ENCODE measurements at regions not wholly inside any gene's neighbourhood (a gene's known extent, or its start where the extent isn't known, plus 50 kb on each side); places are given as distances from the start of the nearest gene placed in this dataset.

- Mint-ChIP-seq H3K27me3 (no peaks in the 10 kb centered on the region), H3K36me3 (no peaks in the 10 kb centered on the region), H3K9me3 (peaks cover 0 to 6% (median 0%) of the 10 kb centered on the region in 9 donors), H3K27ac (no peak overlapping the region), H3K4me3 (no peak overlapping the region), H3K4me1 (no peaks in the 10 kb centered on the region)
- POLR2A ChIA-PET, result no interaction called here
- DNase-seq, result no peak
- no peak for ATAC-seq
Observed at GRCh38 chr3:83524901-83525300, 1433.9 kb upstream of the CADM2 start.

GRCh38 chr3:83559082-83559481 is 1399.7 kb upstream of the CADM2 start:
- peaks cover 3 to 33% (median 18%) of the 10 kb centered on the region in 9 donors for H3K9me3 Mint-ChIP-seq
- ATAC-seq (no peak), DNase-seq (no peak)
- POLR2A ChIA-PET, result no interaction called here
- no peaks in the 10 kb centered on the region for H3K4me1 Mint-ChIP-seq
- H3K36me3 Mint-ChIP-seq, result no peaks in the 10 kb centered on the region
- H3K27me3 Mint-ChIP-seq, result no peaks in the 10 kb centered on the region
- H3K27ac Mint-ChIP-seq, result no peak overlapping the region
- H3K4me3 Mint-ChIP-seq, result no peak overlapping the region

- H3K4me1 Mint-ChIP-seq, result no peaks in the 10 kb centered on the region
- H3K9me3 Mint-ChIP-seq, result peaks cover 0 to 4% (median 0%) of the 10 kb centered on the region in 9 donors
- no peak for ATAC-seq
- H3K27ac Mint-ChIP-seq, result no peak overlapping the region
- no peaks in the 10 kb centered on the region for H3K36me3 Mint-ChIP-seq
- no peak for DNase-seq
- POLR2A ChIA-PET, result no interaction called here
- H3K4me3 Mint-ChIP-seq, result no peak overlapping the region
- no peaks in the 10 kb centered on the region for H3K27me3 Mint-ChIP-seq
Observed at GRCh38 chr3:83567935-83568334, 1390.9 kb upstream of the CADM2 start.

GRCh38 chr3:83581546-83581945 is 1377.2 kb upstream of the CADM2 start:
- no peaks in the 10 kb centered on the region for H3K27me3 Mint-ChIP-seq
- POLR2A ChIA-PET, result no interaction called here
- no peak overlapping the region for H3K4me3 Mint-ChIP-seq
- H3K9me3 Mint-ChIP-seq, result peaks cover 0 to 23% (median 5%) of the 10 kb centered on the region in 9 donors
- no peaks in the 10 kb centered on the region for H3K4me1 Mint-ChIP-seq
- no peak overlapping the region for H3K27ac Mint-ChIP-seq
- H3K36me3 Mint-ChIP-seq, result no peaks in the 10 kb centered on the region
- DNase-seq (no peak), ATAC-seq (no peak)

GRCh38 chr3:83601704-83602103 is 1357.1 kb upstream of the CADM2 start:
- no peaks in the 10 kb centered on the region for H3K4me1 Mint-ChIP-seq
- H3K9me3 Mint-ChIP-seq, result peaks cover 0 to 18% (median 8%) of the 10 kb centered on the region in 9 donors
- DNase-seq (no peak), ATAC-seq (no peak)
- no peak overlapping the region for H3K4me3 Mint-ChIP-seq
- no peaks in the 10 kb centered on the region for H3K36me3 Mint-ChIP-seq
- H3K27ac Mint-ChIP-seq, result no peak overlapping the region
- no peaks in the 10 kb centered on the region for H3K27me3 Mint-ChIP-seq
- POLR2A ChIA-PET, result no interaction called here

- DNase-seq (no peak), ATAC-seq (no peak)
- Mint-ChIP-seq H3K4me1 (no peaks in the 10 kb centered on the region), H3K36me3 (no peaks in the 10 kb centered on the region), H3K27me3 (no peaks in the 10 kb centered on the region), H3K4me3 (no peak overlapping the region), H3K27ac (no peak overlapping the region), H3K9me3 (peaks cover 0 to 13% (median 3%) of the 10 kb centered on the region in 9 donors)
- POLR2A ChIA-PET, result no interaction called here
Observed at GRCh38 chr3:83622526-83622925, 1336.3 kb upstream of the CADM2 start.

GRCh38 chr3:83625261-83625660 is 1333.5 kb upstream of the CADM2 start:
- H3K4me3 Mint-ChIP-seq, result no peak overlapping the region
- ATAC-seq, result no peak

GRCh38 chr3:83628471-83628870 is 1330.3 kb upstream of the CADM2 start:
- Mint-ChIP-seq H3K4me3 (no peak overlapping the region), H3K4me1 (no peaks in the 10 kb centered on the region)
- POLR2A ChIA-PET, result no interaction called here

More at GRCh38 chr3:83625261-83625660, 1333.5 kb upstream of the CADM2 start:
- POLR2A ChIA-PET, result no interaction called here
- H3K4me1 Mint-ChIP-seq, result no peaks in the 10 kb centered on the region
- H3K27ac Mint-ChIP-seq, result no peak overlapping the region
- no peak for DNase-seq
- no peaks in the 10 kb centered on the region for H3K27me3 Mint-ChIP-seq
- H3K9me3 Mint-ChIP-seq, result peaks cover 0 to 10% (median 3%) of the 10 kb centered on the region in 9 donors
- H3K36me3 Mint-ChIP-seq, result no peaks in the 10 kb centered on the region

GRCh38 chr3:83632526-83632925 is 1326.3 kb upstream of the CADM2 start:
- Mint-ChIP-seq H3K27ac (no peak overlapping the region), H3K9me3 (peaks cover 0 to 19% (median 12%) of the 10 kb centered on the region in 9 donors), H3K4me1 (no peaks in the 10 kb centered on the region), H3K36me3 (no peaks in the 10 kb centered on the region), H3K27me3 (no peaks in the 10 kb centered on the region), H3K4me3 (no peak overlapping the region)
- ATAC-seq, result no peak
- DNase-seq, result no peak
- POLR2A ChIA-PET, result no interaction called here

More at GRCh38 chr3:83628471-83628870, 1330.3 kb upstream of the CADM2 start:
- ATAC-seq, result no peak
- H3K9me3 Mint-ChIP-seq, result peaks cover 0 to 11% (median 3%) of the 10 kb centered on the region in 9 donors
- DNase-seq, result no peak
- H3K27ac Mint-ChIP-seq, result no peak overlapping the region
- H3K27me3 Mint-ChIP-seq, result no peaks in the 10 kb centered on the region
- H3K36me3 Mint-ChIP-seq, result no peaks in the 10 kb centered on the region

GRCh38 chr3:83633758-83634157 is 1325.0 kb upstream of the CADM2 start:
- no peak for DNase-seq
- Mint-ChIP-seq H3K4me3 (no peak overlapping the region), H3K4me1 (no peaks in the 10 kb centered on the region), H3K36me3 (no peaks in the 10 kb centered on the region), H3K27me3 (no peaks in the 10 kb centered on the region), H3K9me3 (peaks cover 1 to 30% (median 17%) of the 10 kb centered on the region in 9 donors), H3K27ac (no peak overlapping the region)
- ATAC-seq, result no peak
- POLR2A ChIA-PET, result no interaction called here

- POLR2A ChIA-PET, result no interaction called here
- H3K4me1 Mint-ChIP-seq, result no peaks in the 10 kb centered on the region
- no peak overlapping the region for H3K27ac Mint-ChIP-seq
- no peaks in the 10 kb centered on the region for H3K27me3 Mint-ChIP-seq
- ATAC-seq (no peak), DNase-seq (peak in 1 of 10 donors; percentile 30)
- peaks cover 4 to 27% (median 22%) of the 10 kb centered on the region in 9 donors for H3K9me3 Mint-ChIP-seq
- peaks cover 0 to 4% (median 0%) of the 10 kb centered on the region in 3 donors for H3K36me3 Mint-ChIP-seq
- H3K4me3 Mint-ChIP-seq, result no peak overlapping the region
Observed at GRCh38 chr3:83649692-83650091, 1309.1 kb upstream of the CADM2 start.

GRCh38 chr3:83655083-83655482 is 1303.7 kb upstream of the CADM2 start:
- Mint-ChIP-seq H3K27ac (no peak overlapping the region), H3K36me3 (no peaks in the 10 kb centered on the region), H3K4me3 (no peak overlapping the region), H3K27me3 (no peaks in the 10 kb centered on the region), H3K9me3 (peaks cover 7 to 36% (median 12%) of the 10 kb centered on the region in 9 donors), H3K4me1 (no peaks in the 10 kb centered on the region)
- DNase-seq (no peak), ATAC-seq (no peak)
- POLR2A ChIA-PET, result no interaction called here

- H3K9me3 Mint-ChIP-seq, result peaks cover 2 to 43% (median 13%) of the 10 kb centered on the region in 9 donors
Observed at GRCh38 chr3:83662381-83662960, 1296.3 kb upstream of the CADM2 start.

GRCh38 chr3:83670416-83670815 is 1288.4 kb upstream of the CADM2 start:
- no peak for ATAC-seq
- Mint-ChIP-seq H3K27ac (no peak overlapping the region), H3K36me3 (no peaks in the 10 kb centered on the region), H3K9me3 (peaks cover 0 to 23% (median 3%) of the 10 kb centered on the region in 9 donors), H3K27me3 (no peaks in the 10 kb centered on the region), H3K4me1 (no peaks in the 10 kb centered on the region), H3K4me3 (no peak overlapping the region)
- POLR2A ChIA-PET, result no interaction called here
- DNase-seq, result no peak

More at GRCh38 chr3:83662381-83662960, 1296.3 kb upstream of the CADM2 start:
- DNase-seq (no peak), ATAC-seq (no peak)
- no peaks in the 10 kb centered on the region for H3K4me1 Mint-ChIP-seq
- H3K4me3 Mint-ChIP-seq, result no peak overlapping the region
- no peak overlapping the region for H3K27ac Mint-ChIP-seq
- no peaks in the 10 kb centered on the region for H3K27me3 Mint-ChIP-seq
- no peaks in the 10 kb centered on the region for H3K36me3 Mint-ChIP-seq
- POLR2A ChIA-PET, result no interaction called here
